CD4-positive, alpha-beta T cell (primary cell): ENCODE measurements at regions not wholly inside any gene's neighbourhood (a gene's known extent, or its start where the extent isn't known, plus 50 kb on each side); places are given as distances from the start of the nearest gene placed in this dataset.

Experiments
- ATAC-seq: fragments of 200-7000 bp; cut with Tn5 transposase; one replicate; pipeline ENCODE4 v1.10.0; 2022; ENCODE audit warnings: mild to moderate bottlenecking; ENCODE audit not compliant: poor library complexity
- CTCF ChIA-PET: fragments of 350-600 bp; sonication (Branson Sonifier 250); formaldehyde crosslinking; loops from one replicate; lab custom pipeline; 2021; ENCODE audit warnings: antibody characterized with exemption, inconsistent platforms; lab: Charles Lee
- POLR2A ChIA-PET: fragments of 350-600 bp; sonication (Branson Sonifier 250); formaldehyde crosslinking; loops from one replicate; lab custom pipeline; 2021; ENCODE audit warnings: antibody characterized with exemption, inconsistent platforms; lab: Charles Lee
- DNase-seq, 14 experiments: peaks; one replicate each; pipeline ENCODE4 v3.0.0-alpha.2; 2013 to 2020; ENCODE audit warnings: mixed read lengths in 2 of 14
- H3K27ac ChIP-seq, 2 donors: one replicate each; pipeline versions ENCODE4 v1.5.1 to v1.7.0; 2013; ENCODE audit warnings: low read length in 2 of 2, low read depth in 1 of 2, mild to moderate bottlenecking in 1 of 2
- H3K27me3 ChIP-seq, 2 experiments: 1 replicate in 1 of 2; 2 replicates in 1 of 2; pipeline versions ENCODE4 v1.6.1 to v1.7.0; 2013; ENCODE audit warnings: low read length in 2 of 2, control low read depth in 1 of 2, mild to moderate bottlenecking in 1 of 2, moderate library complexity in 1 of 2; ENCODE audit not compliant: insufficient read depth in 2 of 2, control insufficient read depth in 1 of 2
- H3K36me3 ChIP-seq: one replicate; pipeline ENCODE4 v1.6.1; 2013; ENCODE audit warnings: low read length, control low read depth; ENCODE audit not compliant: insufficient read depth
- H3K4me1 ChIP-seq: one replicate; pipeline ENCODE4 v1.6.1; 2013; ENCODE audit warnings: low read length, control low read depth; ENCODE audit not compliant: insufficient read depth
- H3K4me3 ChIP-seq: one replicate; pipeline ENCODE4 v1.5.1; 2013; ENCODE audit warnings: mild to moderate bottlenecking, low read length, moderate library complexity
- H3K9me3 ChIP-seq, 2 experiments: 1 replicate in 1 of 2; 2 replicates in 1 of 2; pipeline versions ENCODE4 v1.6.1 to v1.7.0; 2013; ENCODE audit warnings: low read length in 2 of 2, mild to moderate bottlenecking in 2 of 2, control low read depth in 1 of 2, moderate library complexity in 1 of 2; ENCODE audit not compliant: control insufficient read depth in 1 of 2, insufficient read depth in 1 of 2
- H3K27ac Mint-ChIP-seq: one replicate; pipeline ENCODE4 v1.8.0; 2020; ENCODE audit warnings: mixed read lengths
- H3K27me3 Mint-ChIP-seq: one replicate; pipeline ENCODE4 v1.8.0; 2021; ENCODE audit warnings: mixed read lengths
- H3K36me3 Mint-ChIP-seq: one replicate; pipeline ENCODE4 v1.8.0; 2021; ENCODE audit warnings: low read depth, mixed read lengths
- H3K4me1 Mint-ChIP-seq: one replicate; pipeline ENCODE4 v1.8.0; 2021; ENCODE audit warnings: low read depth, mixed read lengths
- H3K4me3 Mint-ChIP-seq: one replicate; pipeline ENCODE4 v1.8.0; 2020; ENCODE audit warnings: mild to moderate bottlenecking, mixed read lengths
- H3K9me3 Mint-ChIP-seq: one replicate; pipeline ENCODE4 v1.8.0; 2020; ENCODE audit warnings: mixed read lengths
- intact Hi-C, 2 experiments: fragments of 100-400 bp; cut with DNase I in 1 of 2; cut with micrococcal nuclease in 1 of 2; formaldehyde crosslinking; loops; one replicate each; pipeline versions ENCODE4 v1.15.1 to v1.9.0; 2023 to 2025; cut with DNase I, micrococcal nuclease
- TF ChIP-seq, protein P1 (sequence below): fragments of 200-600 bp; IDR thresholded peaks from one replicate; pipeline ENCODE4 v1.8.0; 2022; ENCODE audit warnings: antibody characterized with exemption, mild to moderate bottlenecking

DNA sequence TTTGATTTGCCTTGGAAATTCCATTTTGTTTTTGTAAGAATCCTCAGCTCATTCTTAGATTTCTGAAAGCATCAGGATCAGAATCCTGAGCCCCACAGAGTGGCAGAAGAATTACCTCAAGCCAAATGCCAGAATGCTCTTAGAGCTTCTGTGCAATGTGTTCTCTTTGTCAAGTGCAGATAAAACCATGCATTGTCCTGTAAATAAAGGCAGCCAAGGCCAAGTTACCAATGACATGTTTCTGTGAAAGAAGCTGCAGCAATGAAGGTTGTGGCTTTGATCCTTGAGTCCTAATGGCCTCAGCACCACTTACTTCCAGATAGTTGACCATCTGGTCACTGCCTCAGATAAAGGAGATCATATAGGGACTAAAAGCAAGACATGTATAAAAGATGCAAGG, 343.3 kb upstream of the AKR1E2 start:
- H3K27ac Mint-ChIP-seq: no peak overlapping the region
- CTCF ChIA-PET: no interaction called here
- H3K9me3 ChIP-seq: no peaks in the 10 kb centered on the region
- POLR2A ChIA-PET: no interaction called here
- no peaks in the 10 kb centered on the region for H3K27me3 ChIP-seq
- H3K27me3 Mint-ChIP-seq: no peaks in the 10 kb centered on the region
- no peak for DNase-seq
- no peaks in the 10 kb centered on the region for H3K36me3 ChIP-seq
- no peak for ATAC-seq
- intact Hi-C loops: no loop called here
- TF ChIP-seq, protein P1, sequence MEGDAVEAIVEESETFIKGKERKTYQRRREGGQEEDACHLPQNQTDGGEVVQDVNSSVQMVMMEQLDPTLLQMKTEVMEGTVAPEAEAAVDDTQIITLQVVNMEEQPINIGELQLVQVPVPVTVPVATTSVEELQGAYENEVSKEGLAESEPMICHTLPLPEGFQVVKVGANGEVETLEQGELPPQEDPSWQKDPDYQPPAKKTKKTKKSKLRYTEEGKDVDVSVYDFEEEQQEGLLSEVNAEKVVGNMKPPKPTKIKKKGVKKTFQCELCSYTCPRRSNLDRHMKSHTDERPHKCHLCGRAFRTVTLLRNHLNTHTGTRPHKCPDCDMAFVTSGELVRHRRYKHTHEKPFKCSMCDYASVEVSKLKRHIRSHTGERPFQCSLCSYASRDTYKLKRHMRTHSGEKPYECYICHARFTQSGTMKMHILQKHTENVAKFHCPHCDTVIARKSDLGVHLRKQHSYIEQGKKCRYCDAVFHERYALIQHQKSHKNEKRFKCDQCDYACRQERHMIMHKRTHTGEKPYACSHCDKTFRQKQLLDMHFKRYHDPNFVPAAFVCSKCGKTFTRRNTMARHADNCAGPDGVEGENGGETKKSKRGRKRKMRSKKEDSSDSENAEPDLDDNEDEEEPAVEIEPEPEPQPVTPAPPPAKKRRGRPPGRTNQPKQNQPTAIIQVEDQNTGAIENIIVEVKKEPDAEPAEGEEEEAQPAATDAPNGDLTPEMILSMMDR: no peak
- no peak overlapping the region for H3K27ac ChIP-seq
- H3K4me3 Mint-ChIP-seq: no peak overlapping the region
- H3K9me3 Mint-ChIP-seq: no peaks in the 10 kb centered on the region
- H3K4me1 ChIP-seq: no peaks in the 10 kb centered on the region
- no peaks in the 10 kb centered on the region for H3K36me3 Mint-ChIP-seq
- no peak overlapping the region for H3K4me3 ChIP-seq
- H3K4me1 Mint-ChIP-seq: no peaks in the 10 kb centered on the region

DNA sequence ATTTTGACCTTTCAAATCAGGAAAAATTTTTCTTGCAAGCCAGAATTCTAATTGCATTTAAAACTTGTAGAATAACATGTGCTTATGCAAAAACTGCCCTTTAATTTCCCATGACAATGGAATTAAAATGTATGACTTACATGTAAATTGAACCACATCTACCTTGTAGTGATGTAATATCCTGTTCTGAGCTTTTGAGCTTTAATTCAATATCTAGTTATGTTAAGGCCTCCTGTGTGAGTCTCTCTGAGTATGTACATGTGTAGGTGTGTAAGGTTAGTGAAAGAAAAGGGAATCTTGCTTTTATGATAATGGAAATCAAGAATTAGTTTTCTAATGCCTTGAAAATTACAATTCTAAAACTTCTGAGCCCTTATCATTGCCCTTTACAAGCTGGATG, 344.8 kb upstream of the AKR1E2 start:
- TF ChIP-seq, protein P1: no peak
- no peak for DNase-seq
- Mint-ChIP-seq H3K36me3 (no peaks in the 10 kb centered on the region), H3K27me3 (no peaks in the 10 kb centered on the region), H3K9me3 (no peaks in the 10 kb centered on the region), H3K4me3 (no peak overlapping the region), H3K4me1 (no peaks in the 10 kb centered on the region), H3K27ac (no peak overlapping the region)
- no peaks in the 10 kb centered on the region for H3K9me3 ChIP-seq
- intact Hi-C loops: no loop called here
- H3K27ac ChIP-seq: no peak overlapping the region
- no peaks in the 10 kb centered on the region for H3K4me1 ChIP-seq
- no peaks in the 10 kb centered on the region for H3K27me3 ChIP-seq
- no peaks in the 10 kb centered on the region for H3K36me3 ChIP-seq
- no peak overlapping the region for H3K4me3 ChIP-seq
- ChIA-PET POLR2A (no interaction called here), CTCF (no interaction called here)
- ATAC-seq: no peak

DNA sequence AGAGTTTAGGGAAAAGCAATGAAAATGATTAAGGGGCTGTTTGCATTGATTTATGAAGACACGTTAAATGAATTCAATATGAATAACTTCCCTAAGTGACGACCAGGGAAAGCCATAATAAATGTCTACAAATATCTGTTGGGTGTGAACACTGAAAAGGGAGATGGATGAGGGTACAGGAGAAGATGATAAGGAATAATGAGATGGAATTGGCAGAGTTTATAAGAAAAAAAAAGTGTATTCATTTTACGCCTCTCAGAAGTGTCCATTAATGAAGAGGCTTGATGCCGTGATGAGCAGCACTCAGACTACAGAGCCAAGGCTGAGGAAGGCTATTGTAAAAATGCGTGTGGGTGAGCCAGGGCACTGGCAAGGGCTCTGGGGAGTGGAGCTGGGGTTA, 346.7 kb upstream of the AKR1E2 start:
- TF ChIP-seq, protein P1: no peak
- no peak for ATAC-seq
- no peaks in the 10 kb centered on the region for H3K4me1 Mint-ChIP-seq
- intact Hi-C loops: no loop called here
- no peaks in the 10 kb centered on the region for H3K36me3 ChIP-seq
- H3K36me3 Mint-ChIP-seq: no peaks in the 10 kb centered on the region
- no peaks in the 10 kb centered on the region for H3K27me3 ChIP-seq
- no peaks in the 10 kb centered on the region for H3K27me3 Mint-ChIP-seq
- no peak overlapping the region for H3K27ac Mint-ChIP-seq
- no peaks in the 10 kb centered on the region for H3K9me3 Mint-ChIP-seq
- peaks cover 9% of the 10 kb centered on the region for H3K4me1 ChIP-seq
- H3K27ac ChIP-seq: no peak overlapping the region
- H3K4me3 Mint-ChIP-seq: no peak overlapping the region
- ChIA-PET POLR2A (no interaction called here), CTCF (no interaction called here)
- no peaks in the 10 kb centered on the region for H3K9me3 ChIP-seq
- H3K4me3 ChIP-seq: no peak overlapping the region
- DNase-seq: no peak
